Activated T-cell treated with anti-CD3 and anti-CD28 coated beads, Interleukin-2, amount 50 U/mL, for 72 hours (primary cell): ENCODE measurements at regions not wholly inside any gene's neighbourhood (a gene's known extent, or its start where the extent isn't known, plus 50 kb on each side); places are given as distances from the start of the nearest gene placed in this dataset.

Source experiments
- ATAC-seq, 2 donors: fragments of 150-1000 bp; cut with Tn5 transposase; replicated peaks in 1 of 2; 2 replicates each; pipeline ENCODE4 v1.10.0; 2021; ENCODE audit warnings: moderate library complexity in 2 of 2, mild to moderate bottlenecking in 1 of 2
- DNase-seq, 2 donors: peaks; one replicate each; pipeline ENCODE4 v3.0.0; 2021 to 2022; ENCODE audit warnings: mixed read lengths in 1 of 2
- H3K27ac Mint-ChIP-seq: one replicate; pipeline ENCODE4 v1.8.0; 2022; ENCODE audit warnings: mild to moderate bottlenecking, moderate library complexity, mixed read lengths
- H3K27me3 Mint-ChIP-seq: one replicate; pipeline ENCODE4 v1.8.0; 2022; ENCODE audit warnings: low read depth, mixed read lengths
- H3K36me3 Mint-ChIP-seq, 2 donors: one replicate each; pipeline ENCODE4 v1.8.0; 2022; ENCODE audit warnings: mixed read lengths in 2 of 2, mild to moderate bottlenecking in 1 of 2; ENCODE audit not compliant: insufficient read depth in 2 of 2
- H3K4me1 Mint-ChIP-seq: one replicate; pipeline ENCODE4 v1.8.0; 2022; ENCODE audit warnings: low read depth, mixed read lengths
- H3K4me3 Mint-ChIP-seq, 2 donors: one replicate each; pipeline ENCODE4 v1.8.0; 2022; ENCODE audit warnings: mild to moderate bottlenecking in 2 of 2, mixed read lengths in 2 of 2, moderate library complexity in 2 of 2
- H3K9me3 Mint-ChIP-seq, 2 donors: one replicate each; pipeline ENCODE4 v1.8.0; 2022; ENCODE audit warnings: mixed read lengths in 2 of 2

DNA sequence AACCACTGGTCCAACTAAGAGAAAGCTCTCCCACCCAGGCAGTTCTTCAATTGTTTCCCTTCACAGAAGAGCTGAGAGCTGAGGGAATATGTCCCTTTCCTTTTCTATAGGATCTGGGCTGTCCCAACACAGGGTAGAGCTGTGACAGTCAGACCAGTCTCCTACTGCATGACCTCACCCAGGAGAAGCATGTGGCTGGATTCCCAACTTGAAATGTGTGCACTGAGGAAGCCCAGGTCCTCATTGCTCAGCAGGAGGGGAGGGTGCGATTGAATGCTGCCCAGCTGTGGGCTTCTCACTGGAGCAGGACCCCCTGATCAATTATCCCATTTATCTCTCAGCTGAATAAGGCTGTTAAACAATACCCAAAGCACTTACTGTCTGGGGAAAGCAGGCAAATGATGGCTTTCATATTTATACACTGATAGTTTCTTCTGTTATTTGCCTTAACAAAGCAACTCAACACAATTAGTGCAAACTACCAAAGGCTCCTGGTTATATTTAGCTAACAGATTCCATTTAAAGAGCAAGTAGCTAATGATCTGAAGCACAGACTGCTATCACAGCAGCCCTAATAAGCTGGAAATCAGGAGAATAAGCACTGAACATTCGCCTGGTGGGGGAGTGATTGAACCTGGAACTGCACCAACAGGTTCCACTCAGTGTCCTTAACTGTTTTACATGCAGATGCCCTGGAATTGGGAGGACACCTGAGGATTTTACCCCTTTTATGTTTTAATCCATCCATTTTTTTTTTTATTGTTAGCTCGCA lies 508.8 kb downstream of the CCSER2 start:
- H3K27me3 Mint-ChIP-seq, result no peaks in the 10 kb centered on the region
- no peaks in the 10 kb centered on the region for H3K36me3 Mint-ChIP-seq
- H3K4me1 Mint-ChIP-seq, result no peaks in the 10 kb centered on the region
- no peak overlapping the region for H3K27ac Mint-ChIP-seq
- ATAC-seq, result no peak
- no peak for DNase-seq
- no peak overlapping the region for H3K4me3 Mint-ChIP-seq
- no peaks in the 10 kb centered on the region for H3K9me3 Mint-ChIP-seq

GRCh38 chr10:84837877-84838276 lies 509.5 kb downstream of the CCSER2 start:
- no peak for ATAC-seq
- no peak for DNase-seq
- H3K4me3 Mint-ChIP-seq, result no peak overlapping the region

DNA sequence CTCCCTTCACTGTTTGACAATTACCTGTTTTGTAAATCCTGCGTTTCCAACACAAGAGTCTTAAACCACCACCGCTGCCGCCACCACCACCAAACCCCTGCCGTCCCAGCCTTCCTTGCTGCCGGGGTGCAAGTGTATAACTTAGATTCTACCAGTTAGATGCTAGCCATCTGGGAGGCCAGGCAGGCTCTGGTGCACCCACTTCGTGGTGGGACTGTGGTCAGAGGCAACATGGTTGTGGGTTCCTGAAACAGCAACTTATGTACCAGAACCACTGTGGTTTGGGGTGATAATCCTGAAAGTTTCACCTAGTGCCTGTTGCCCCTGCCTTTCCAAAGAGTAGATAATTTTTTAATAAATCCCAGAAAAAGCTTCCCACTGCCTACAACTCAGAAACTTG lies 510.5 kb downstream of the CCSER2 start:
- Mint-ChIP-seq H3K4me3 (no peak overlapping the region), H3K4me1 (no peaks in the 10 kb centered on the region), H3K27me3 (no peaks in the 10 kb centered on the region), H3K27ac (no peak overlapping the region), H3K36me3 (no peaks in the 10 kb centered on the region), H3K9me3 (no peaks in the 10 kb centered on the region)
- DNase-seq, result no peak
- ATAC-seq, result no peak

More at GRCh38 chr10:84837877-84838276, 509.5 kb downstream of the CCSER2 start:
- Mint-ChIP-seq H3K27me3 (no peaks in the 10 kb centered on the region), H3K36me3 (no peaks in the 10 kb centered on the region), H3K9me3 (no peaks in the 10 kb centered on the region), H3K4me1 (no peaks in the 10 kb centered on the region), H3K27ac (no peak overlapping the region)

GRCh38 chr10:84842593-84842992 lies 514.2 kb downstream of the CCSER2 start:
- DNase-seq, result no peak
- H3K4me3 Mint-ChIP-seq, result no peak overlapping the region

GRCh38 chr10:84844461-84844860 lies 516.1 kb downstream of the CCSER2 start:
- no peaks in the 10 kb centered on the region for H3K27me3 Mint-ChIP-seq
- H3K9me3 Mint-ChIP-seq, result no peaks in the 10 kb centered on the region
- no peak overlapping the region for H3K4me3 Mint-ChIP-seq

More at GRCh38 chr10:84842593-84842992, 514.2 kb downstream of the CCSER2 start:
- no peak for ATAC-seq
- no peaks in the 10 kb centered on the region for H3K27me3 Mint-ChIP-seq
- H3K9me3 Mint-ChIP-seq, result no peaks in the 10 kb centered on the region
- no peaks in the 10 kb centered on the region for H3K36me3 Mint-ChIP-seq
- no peak overlapping the region for H3K27ac Mint-ChIP-seq
- H3K4me1 Mint-ChIP-seq, result no peaks in the 10 kb centered on the region

DNA sequence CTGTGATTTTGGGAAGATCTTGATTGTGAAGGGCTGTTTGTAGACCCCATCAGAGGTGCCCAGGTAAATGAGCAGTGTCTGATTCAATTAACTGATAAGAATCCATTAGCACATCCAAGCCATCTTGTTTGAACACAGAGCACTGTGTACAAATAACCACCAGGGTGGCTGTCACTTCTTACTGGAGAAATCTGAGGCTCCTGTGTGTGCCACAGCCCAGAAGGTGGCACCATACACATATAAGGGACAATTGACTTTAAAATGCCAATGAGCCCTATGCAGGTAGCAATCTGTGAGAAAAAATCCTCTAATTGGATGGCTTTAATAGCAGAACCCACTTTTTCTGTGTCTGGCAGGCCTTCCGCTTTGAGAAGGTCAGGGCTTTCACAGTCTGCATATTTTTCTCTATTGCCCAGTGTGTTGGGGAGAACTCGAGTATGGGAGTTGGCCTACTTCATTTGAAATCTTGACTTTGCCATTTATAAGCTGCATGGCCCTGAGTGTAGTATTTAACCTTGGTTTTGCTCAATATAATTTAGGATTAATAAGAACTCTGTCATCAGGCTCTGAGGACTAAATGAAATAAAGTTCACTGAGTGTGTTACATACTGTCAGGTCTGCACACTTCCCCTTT lies 517.4 kb downstream of the CCSER2 start:
- Mint-ChIP-seq H3K27me3 (no peaks in the 10 kb centered on the region), H3K27ac (no peak overlapping the region), H3K9me3 (no peaks in the 10 kb centered on the region), H3K4me1 (no peaks in the 10 kb centered on the region), H3K36me3 (no peaks in the 10 kb centered on the region), H3K4me3 (no peak overlapping the region)
- DNase-seq (no peak), ATAC-seq (peak in 1 of 2 donors; percentile 30)

More at GRCh38 chr10:84844461-84844860, 516.1 kb downstream of the CCSER2 start:
- no peak for DNase-seq
- no peaks in the 10 kb centered on the region for H3K4me1 Mint-ChIP-seq
- H3K36me3 Mint-ChIP-seq, result no peaks in the 10 kb centered on the region
- H3K27ac Mint-ChIP-seq, result no peak overlapping the region
- ATAC-seq, result no peak

DNA sequence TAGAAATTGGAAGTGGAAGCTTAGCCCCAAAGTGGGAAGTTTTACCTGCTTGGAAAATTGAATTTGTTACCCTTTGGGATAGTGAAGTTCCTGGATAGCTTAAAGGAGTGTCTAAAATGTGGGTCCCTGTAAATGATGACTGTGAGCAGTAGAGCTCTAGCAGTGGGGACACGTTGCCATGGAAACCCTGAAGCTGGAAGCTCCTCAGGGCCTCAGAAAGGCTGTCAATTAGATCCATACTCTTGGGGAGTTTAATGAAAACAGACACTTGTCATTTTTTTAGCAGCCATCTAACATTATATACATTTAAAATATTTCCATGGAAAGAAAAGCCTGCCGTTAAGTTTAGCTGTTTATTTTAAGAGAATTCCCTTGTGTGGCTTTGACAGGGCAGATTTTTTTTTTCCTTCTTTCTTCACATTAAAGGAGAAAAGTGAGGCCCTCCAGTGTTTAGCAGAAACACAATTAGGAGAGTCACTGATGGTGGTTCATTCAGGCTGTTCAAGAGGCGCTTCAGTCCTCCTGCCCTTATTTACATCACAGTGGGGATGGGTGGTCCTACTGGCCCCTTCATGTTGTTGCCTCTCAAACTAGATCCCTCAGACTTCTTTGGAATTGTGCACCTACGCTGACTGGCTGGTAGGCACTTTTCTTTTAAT lies 518.4 kb downstream of the CCSER2 start:
- Mint-ChIP-seq H3K36me3 (no peaks in the 10 kb centered on the region), H3K27me3 (no peaks in the 10 kb centered on the region), H3K9me3 (peaks cover 0 to 2% of the 10 kb centered on the region in 2 donors), H3K27ac (no peak overlapping the region), H3K4me1 (no peaks in the 10 kb centered on the region), H3K4me3 (no peak overlapping the region)
- no peak for ATAC-seq
- DNase-seq, result no peak

DNA sequence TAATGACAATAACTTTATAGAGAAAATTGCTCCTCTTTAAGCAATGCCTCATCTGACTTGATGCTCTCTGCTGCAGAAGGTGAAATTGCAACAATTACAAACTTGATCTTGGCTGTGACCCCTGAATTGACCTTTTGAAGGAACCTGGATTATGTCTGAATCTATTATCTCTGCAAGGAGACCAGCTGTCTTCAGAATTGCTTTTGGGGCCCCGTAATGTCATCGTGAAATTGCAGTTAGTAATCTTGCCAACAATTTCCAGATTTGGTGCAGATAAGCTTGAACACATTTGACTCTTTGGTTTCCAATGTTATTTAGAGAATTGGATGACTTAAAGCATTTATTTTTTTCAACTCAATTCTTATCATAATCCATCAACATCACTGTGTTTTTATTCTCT lies 520.6 kb downstream of the CCSER2 start:
- Mint-ChIP-seq H3K36me3 (no peaks in the 10 kb centered on the region), H3K27me3 (no peaks in the 10 kb centered on the region), H3K27ac (no peak overlapping the region), H3K4me3 (no peak overlapping the region), H3K9me3 (peaks cover 0 to 2% of the 10 kb centered on the region in 2 donors), H3K4me1 (no peaks in the 10 kb centered on the region)
- DNase-seq, result no peak
- ATAC-seq, result no peak

- ATAC-seq, result no peak
- peaks cover 0 to 2% of the 10 kb centered on the region in 2 donors for H3K9me3 Mint-ChIP-seq
Observed at GRCh38 chr10:84850826-84851225, 522.4 kb downstream of the CCSER2 start.

DNA sequence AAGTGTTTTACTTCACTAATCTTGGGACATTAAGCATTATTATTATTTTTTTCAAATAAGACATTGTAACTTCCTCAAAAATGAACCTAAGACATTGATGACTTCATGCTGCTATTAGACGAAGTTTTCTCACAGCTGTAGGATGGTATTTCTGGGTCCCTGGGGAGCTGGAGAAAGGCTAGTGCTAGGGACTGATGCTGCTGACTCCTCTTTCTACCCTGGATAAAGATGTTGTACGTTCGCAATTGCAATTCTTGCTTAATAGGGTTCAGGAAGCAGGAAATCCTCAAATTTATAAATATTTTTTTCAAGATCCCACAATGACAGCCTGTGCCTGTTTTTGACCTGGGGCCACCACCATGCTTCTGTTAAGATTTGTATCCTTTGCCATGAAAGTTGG lies 526.0 kb downstream of the CCSER2 start:
- H3K27me3 Mint-ChIP-seq, result no peaks in the 10 kb centered on the region
- H3K9me3 Mint-ChIP-seq, result peaks cover 0 to 5% of the 10 kb centered on the region in 2 donors
- H3K4me1 Mint-ChIP-seq, result no peaks in the 10 kb centered on the region
- DNase-seq (no peak), ATAC-seq (no peak)
- H3K27ac Mint-ChIP-seq, result no peak overlapping the region
- H3K4me3 Mint-ChIP-seq, result no peak overlapping the region
- H3K36me3 Mint-ChIP-seq, result no peaks in the 10 kb centered on the region

More at GRCh38 chr10:84850826-84851225, 522.4 kb downstream of the CCSER2 start:
- Mint-ChIP-seq H3K27me3 (no peaks in the 10 kb centered on the region), H3K4me1 (no peaks in the 10 kb centered on the region), H3K4me3 (no peak overlapping the region), H3K27ac (no peak overlapping the region), H3K36me3 (no peaks in the 10 kb centered on the region)
- DNase-seq, result no peak

DNA sequence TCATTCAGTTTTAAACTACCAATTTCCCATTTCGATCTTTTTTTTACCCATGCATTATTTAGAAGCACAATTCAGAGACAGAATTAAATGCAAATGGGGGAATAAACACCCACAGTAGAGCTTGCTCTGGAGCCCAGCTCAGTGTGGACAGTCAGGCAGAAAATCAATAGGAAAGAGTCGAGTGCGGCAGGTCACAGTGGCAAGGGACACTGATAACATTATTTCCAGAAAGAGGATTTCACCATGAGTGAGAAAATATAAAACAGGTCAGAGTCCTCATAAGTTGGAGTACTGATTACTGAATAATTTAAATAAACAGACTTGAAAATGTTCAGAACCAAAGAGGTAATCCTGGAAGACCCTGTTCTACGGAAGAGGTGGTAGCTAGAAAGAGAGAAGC lies 532.5 kb downstream of the CCSER2 start:
- ATAC-seq, result no peak
- no peaks in the 10 kb centered on the region for H3K36me3 Mint-ChIP-seq
- no peak overlapping the region for H3K27ac Mint-ChIP-seq
- no peak overlapping the region for H3K4me3 Mint-ChIP-seq
- H3K4me1 Mint-ChIP-seq, result no peaks in the 10 kb centered on the region
- peaks cover 2% of the 10 kb centered on the region for H3K27me3 Mint-ChIP-seq
- DNase-seq, result no peak
- H3K9me3 Mint-ChIP-seq, result peaks cover 0 to 5% of the 10 kb centered on the region in 2 donors

DNA sequence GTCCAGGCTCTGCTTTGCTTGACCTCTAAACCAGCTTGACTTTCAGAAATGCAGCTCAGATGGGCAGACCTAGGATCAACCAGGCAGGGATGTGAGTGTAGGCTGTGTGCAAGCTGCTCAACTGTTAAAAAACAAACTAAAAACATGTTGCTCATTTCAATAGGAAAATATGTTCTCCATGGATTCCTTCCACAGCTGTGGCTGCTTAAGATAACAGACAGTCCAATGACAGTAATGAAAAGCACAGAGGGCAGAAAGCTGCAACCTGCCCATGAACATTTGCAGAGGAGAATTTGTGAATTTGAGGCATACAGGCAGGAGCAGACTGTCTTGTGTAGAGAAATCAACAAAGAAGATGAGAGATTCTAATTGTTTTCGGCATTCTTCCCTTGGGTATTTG lies 534.2 kb downstream of the CCSER2 start:
- Mint-ChIP-seq H3K4me1 (no peaks in the 10 kb centered on the region), H3K27me3 (peaks cover 7% of the 10 kb centered on the region), H3K27ac (no peak overlapping the region), H3K9me3 (peaks cover 0 to 5% of the 10 kb centered on the region in 2 donors), H3K36me3 (peaks cover 0 to 2% of the 10 kb centered on the region in 2 donors), H3K4me3 (no peak overlapping the region)
- ATAC-seq, result no peak
- no peak for DNase-seq

GRCh38 chr10:84863675-84864074 lies 535.3 kb downstream of the CCSER2 start:
- H3K4me3 Mint-ChIP-seq, result no peak overlapping the region
- peaks cover 7% of the 10 kb centered on the region for H3K27me3 Mint-ChIP-seq
- peaks cover 0 to 3% of the 10 kb centered on the region in 2 donors for H3K9me3 Mint-ChIP-seq
- ATAC-seq (no peak), DNase-seq (no peak)
- H3K36me3 Mint-ChIP-seq, result peaks cover 0 to 2% of the 10 kb centered on the region in 2 donors
- no peaks in the 10 kb centered on the region for H3K4me1 Mint-ChIP-seq
- no peak overlapping the region for H3K27ac Mint-ChIP-seq
